Neutrophil (primary cell): ENCODE measurements at regions not wholly inside any gene's neighbourhood (a gene's known extent, or its start where the extent isn't known, plus 50 kb on each side); places are given as distances from the start of the nearest gene placed in this dataset.

Experiments
- H3K27ac ChIP-seq: fragments of 200-600 bp; sonication (generic); 2 replicates; pipeline ENCODE4 v1.5.1; 2016; ENCODE audit warnings: mild to moderate bottlenecking, moderate library complexity
- H3K27me3 ChIP-seq: fragments of 200-600 bp; sonication (generic); 2 replicates; pipeline ENCODE4 v1.6.0; 2016; ENCODE audit warnings: mild to moderate bottlenecking
- H3K36me3 ChIP-seq: fragments of 200-600 bp; sonication (generic); 2 replicates; pipeline ENCODE4 v1.5.1; 2017
- H3K4me1 ChIP-seq, 2 experiments: fragments of 200-600 bp in 1 of 2; sonication (generic) in 1 of 2; 1 replicate in 1 of 2; 2 replicates in 1 of 2; pipeline versions ENCODE4 v1.5.1 to v1.6.1; 2013 to 2016; ENCODE audit warnings: low read depth in 1 of 2, low read length in 1 of 2, mild to moderate bottlenecking in 1 of 2, moderate library complexity in 1 of 2; ENCODE audit not compliant: control insufficient read depth in 1 of 2, insufficient read depth in 1 of 2
- H3K4me3 ChIP-seq, 2 experiments: fragments of 200-600 bp in 1 of 2; sonication (generic) in 1 of 2; 1 replicate in 1 of 2; 2 replicates in 1 of 2; pipeline ENCODE4 v1.5.1; 2013 to 2016; ENCODE audit warnings: low read depth in 1 of 2, low read length in 1 of 2, mild to moderate bottlenecking in 1 of 2, moderate library complexity in 1 of 2
- H3K9me3 ChIP-seq: fragments of 200-600 bp; sonication (generic); 2 replicates; pipeline ENCODE4 v1.5.1; 2016
- TF ChIP-seq, protein P1 (sequence below): fragments of 200-600 bp; sonication (generic); IDR thresholded peaks from 2 replicates; pipeline ENCODE4 v1.5.1; 2016; ENCODE audit warnings: antibody characterized with exemption

DNA sequence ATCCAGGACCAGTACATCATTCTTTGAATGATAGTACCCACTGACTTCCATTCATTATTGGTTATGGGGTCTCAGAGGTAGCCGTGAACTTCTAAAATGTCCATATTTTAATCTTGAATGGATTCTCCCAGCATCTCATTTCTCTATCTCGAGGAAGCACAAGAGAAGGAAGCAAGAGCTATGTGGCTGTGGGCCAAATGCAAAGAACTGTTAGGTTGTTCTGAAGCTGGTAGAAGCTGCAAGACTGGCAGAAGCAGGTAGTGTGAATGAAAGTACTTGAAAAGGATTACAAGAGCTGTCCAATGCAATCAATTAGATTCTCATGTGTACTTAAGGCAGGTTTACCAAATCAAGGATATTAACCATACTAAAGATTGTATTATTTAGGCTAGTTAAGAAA, 1131.8 kb downstream of the GRIK2 start:
- Histone ChIP-seq H3K36me3 (no peaks in the 10 kb centered on the region), H3K27ac (no peak overlapping the region), H3K9me3 (no peaks in the 10 kb centered on the region), H3K4me3 (no peak overlapping the region), H3K27me3 (no peaks in the 10 kb centered on the region), H3K4me1 (no peaks in the 10 kb centered on the region)
- TF ChIP-seq, protein P1, sequence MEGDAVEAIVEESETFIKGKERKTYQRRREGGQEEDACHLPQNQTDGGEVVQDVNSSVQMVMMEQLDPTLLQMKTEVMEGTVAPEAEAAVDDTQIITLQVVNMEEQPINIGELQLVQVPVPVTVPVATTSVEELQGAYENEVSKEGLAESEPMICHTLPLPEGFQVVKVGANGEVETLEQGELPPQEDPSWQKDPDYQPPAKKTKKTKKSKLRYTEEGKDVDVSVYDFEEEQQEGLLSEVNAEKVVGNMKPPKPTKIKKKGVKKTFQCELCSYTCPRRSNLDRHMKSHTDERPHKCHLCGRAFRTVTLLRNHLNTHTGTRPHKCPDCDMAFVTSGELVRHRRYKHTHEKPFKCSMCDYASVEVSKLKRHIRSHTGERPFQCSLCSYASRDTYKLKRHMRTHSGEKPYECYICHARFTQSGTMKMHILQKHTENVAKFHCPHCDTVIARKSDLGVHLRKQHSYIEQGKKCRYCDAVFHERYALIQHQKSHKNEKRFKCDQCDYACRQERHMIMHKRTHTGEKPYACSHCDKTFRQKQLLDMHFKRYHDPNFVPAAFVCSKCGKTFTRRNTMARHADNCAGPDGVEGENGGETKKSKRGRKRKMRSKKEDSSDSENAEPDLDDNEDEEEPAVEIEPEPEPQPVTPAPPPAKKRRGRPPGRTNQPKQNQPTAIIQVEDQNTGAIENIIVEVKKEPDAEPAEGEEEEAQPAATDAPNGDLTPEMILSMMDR: no peak

DNA sequence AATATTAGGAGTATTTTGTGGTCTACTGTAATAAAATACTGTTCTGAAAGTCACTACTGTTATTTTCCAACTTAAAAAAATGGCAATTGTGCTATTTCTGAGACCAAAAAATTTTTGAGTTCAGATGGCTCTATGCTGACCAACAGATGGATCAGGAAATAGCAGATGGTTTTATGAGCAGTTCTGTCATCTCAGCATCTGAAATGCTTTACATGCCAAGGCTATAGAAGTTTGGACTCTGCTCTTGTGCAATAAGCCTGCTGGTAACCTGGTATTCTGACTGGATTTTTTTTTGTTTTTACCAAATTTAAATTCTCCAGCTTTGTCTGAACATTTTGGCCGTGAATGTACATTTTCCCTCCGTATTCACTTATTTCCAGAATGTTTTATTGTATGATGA, 1127.5 kb downstream of the GRIK2 start:
- no peak overlapping the region for H3K4me3 ChIP-seq

DNA sequence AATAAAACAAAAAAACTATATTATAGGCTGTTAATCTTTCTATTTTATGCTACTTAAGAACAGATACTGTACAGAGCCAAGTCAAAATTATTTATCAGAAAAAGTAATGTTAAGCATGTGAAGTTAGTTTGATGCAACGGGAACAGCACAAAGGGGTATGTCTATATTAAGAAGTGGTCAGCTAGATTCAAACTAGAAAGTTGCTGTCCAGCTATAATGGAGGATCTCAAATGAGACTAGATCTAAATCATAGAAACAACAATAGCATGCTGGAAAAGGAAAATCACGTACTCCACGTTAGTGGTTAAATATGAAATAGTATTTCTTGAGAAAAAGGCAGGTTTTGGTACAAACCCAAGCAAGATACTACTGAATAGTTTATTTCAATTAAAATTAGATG, 1124.0 kb downstream of the GRIK2 start:
- TF ChIP-seq, protein P1: no peak
- H3K27ac ChIP-seq: no peak overlapping the region
- H3K36me3 ChIP-seq: no peaks in the 10 kb centered on the region
- H3K4me1 ChIP-seq: no peaks in the 10 kb centered on the region
- no peaks in the 10 kb centered on the region for H3K27me3 ChIP-seq
- no peak overlapping the region for H3K4me3 ChIP-seq
- no peaks in the 10 kb centered on the region for H3K9me3 ChIP-seq

More for the DNA sequence above, 1127.5 kb downstream of the GRIK2 start:
- TF ChIP-seq, protein P1: no peak
- Histone ChIP-seq H3K9me3 (no peaks in the 10 kb centered on the region), H3K4me1 (no peaks in the 10 kb centered on the region), H3K27ac (no peak overlapping the region), H3K27me3 (no peaks in the 10 kb centered on the region), H3K36me3 (no peaks in the 10 kb centered on the region)

DNA sequence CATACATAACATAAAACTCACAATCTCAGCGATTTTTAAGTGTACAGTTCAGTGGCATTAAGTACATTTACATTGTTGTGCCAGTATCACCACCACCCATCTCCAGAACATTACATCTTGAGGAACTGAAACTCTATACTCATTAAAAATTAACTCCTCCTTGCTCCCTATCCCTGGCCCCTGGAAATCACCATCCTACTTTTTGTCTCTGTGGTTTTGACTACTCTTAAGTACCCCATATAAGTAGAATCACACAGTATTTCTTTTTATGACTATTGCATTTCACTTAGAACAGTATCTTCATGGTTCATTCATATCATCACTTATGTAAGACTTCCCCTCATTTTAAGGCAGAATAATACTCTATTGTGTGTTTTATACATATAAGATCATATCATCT, 1108.1 kb downstream of the GRIK2 start:
- H3K27me3 ChIP-seq: no peaks in the 10 kb centered on the region
- H3K27ac ChIP-seq: no peak overlapping the region
- TF ChIP-seq, protein P1: no peak
- H3K4me3 ChIP-seq: no peak overlapping the region
- no peaks in the 10 kb centered on the region for H3K9me3 ChIP-seq
- no peaks in the 10 kb centered on the region for H3K36me3 ChIP-seq
- H3K4me1 ChIP-seq: no peaks in the 10 kb centered on the region

DNA sequence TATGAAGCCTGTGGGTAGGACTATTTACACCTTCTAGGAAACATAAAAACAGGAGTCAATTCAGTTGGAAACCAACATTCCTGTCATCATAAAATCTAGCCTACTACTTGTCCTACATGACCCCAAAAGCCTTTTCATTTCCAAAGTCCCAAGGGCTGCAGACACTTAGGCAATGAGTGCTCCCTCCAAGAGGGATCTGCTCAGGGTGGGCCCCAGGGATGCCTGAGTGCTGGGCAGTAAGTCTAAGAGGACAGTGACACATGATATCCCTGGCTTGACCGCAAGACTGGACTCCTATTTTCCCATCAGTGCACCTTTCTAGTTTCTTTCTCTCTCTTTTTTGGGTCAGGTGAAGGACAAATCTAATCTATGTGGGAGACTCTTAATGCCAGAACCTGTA, 1101.3 kb downstream of the GRIK2 start:
- Histone ChIP-seq H3K4me3 (no peak overlapping the region), H3K4me1 (no peaks in the 10 kb centered on the region), H3K36me3 (no peaks in the 10 kb centered on the region), H3K27ac (no peak overlapping the region), H3K27me3 (no peaks in the 10 kb centered on the region), H3K9me3 (no peaks in the 10 kb centered on the region)
- TF ChIP-seq, protein P1: no peak

DNA sequence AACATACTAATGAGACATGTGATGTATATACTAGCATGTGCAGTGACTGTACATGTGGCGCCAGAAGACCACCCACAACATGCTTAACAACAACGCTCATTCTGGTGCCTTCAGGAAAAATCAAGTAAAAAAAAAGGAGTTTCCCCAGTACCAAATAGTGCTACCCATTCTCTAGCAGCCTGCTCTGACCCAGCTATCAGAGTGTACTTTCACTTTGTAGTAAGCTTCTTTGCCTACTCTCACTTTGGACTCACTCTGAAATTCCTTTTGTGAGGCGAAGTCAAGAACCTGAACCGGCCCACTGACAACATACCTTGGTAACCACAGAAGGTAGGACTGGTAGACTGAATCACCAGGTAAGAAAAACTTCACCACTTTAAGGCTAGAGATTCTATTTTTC, 1100.0 kb downstream of the GRIK2 start:
- Histone ChIP-seq H3K27ac (no peak overlapping the region), H3K36me3 (no peaks in the 10 kb centered on the region), H3K9me3 (no peaks in the 10 kb centered on the region), H3K4me1 (no peaks in the 10 kb centered on the region), H3K4me3 (no peak overlapping the region), H3K27me3 (no peaks in the 10 kb centered on the region)
- TF ChIP-seq, protein P1: no peak
